CD4-positive, alpha-beta T cell treated with Interleukin-6 for 4 hours (primary cell): ENCODE measurements at regions not wholly inside any gene's neighbourhood (a gene's known extent, or its start where the extent isn't known, plus 50 kb on each side); places are given as distances from the start of the nearest gene placed in this dataset.
"Not testable (repeated sequence)": the region's sequence is repeated elsewhere in the genome, so short reads cannot be mapped to it uniquely, and the experiment has no call there.

ENCODE experiments used
- DNase-seq: peaks from one replicate; pipeline ENCODE4 v3.0.0-alpha.2; 2020; ENCODE audit warnings: mixed read lengths

- DNase-seq, result no peak
These were observed 300.6 kb upstream of the TMEM132C start for GRCh38 chr12:127966331-127966730.

DNA sequence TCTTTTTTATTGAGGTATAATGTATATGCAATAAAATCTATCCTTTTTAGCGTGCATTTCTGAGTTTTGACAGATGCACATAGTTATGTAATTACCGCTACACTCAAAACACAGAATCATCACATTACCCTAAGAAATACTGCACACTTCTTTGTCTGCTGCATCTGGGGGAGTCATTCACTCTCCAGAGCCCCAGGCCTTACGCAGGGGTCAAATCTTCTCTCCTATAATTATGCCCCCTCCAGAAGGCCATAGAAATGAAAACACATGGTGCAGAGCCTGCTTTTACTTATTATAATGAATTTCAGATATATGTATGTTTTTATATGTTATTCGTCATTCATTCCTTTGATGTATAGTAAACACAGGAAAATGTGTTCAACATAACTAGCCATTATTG is 296.5 kb upstream of the TMEM132C start:
- DNase-seq, result no peak

DNA sequence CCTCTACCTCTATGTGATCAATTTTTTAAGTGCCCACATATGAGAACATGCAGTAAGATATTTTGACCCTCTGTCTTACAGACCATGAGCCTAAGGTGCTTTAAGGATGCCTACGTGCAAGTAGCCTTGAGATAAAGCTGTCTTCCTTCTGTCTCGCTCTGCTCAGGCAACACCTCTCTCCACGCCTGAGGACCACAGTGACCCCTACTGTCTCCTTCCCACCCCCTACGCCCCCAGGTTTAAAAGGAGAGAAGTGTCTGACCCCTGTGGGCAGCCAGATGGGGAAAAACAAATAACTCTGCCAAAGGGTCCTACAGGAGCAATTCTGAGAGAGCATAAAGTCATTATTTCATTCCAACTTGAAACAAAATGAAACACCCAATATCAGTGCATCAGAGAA is 286.4 kb upstream of the TMEM132C start:
- no peak for DNase-seq

GRCh38 chr12:127981875-127982274 is 285.1 kb upstream of the TMEM132C start:
- DNase-seq, result no peak

GRCh38 chr12:127983213-127983791 is 283.7 kb upstream of the TMEM132C start:
- not testable (repeated sequence) for DNase-seq

DNA sequence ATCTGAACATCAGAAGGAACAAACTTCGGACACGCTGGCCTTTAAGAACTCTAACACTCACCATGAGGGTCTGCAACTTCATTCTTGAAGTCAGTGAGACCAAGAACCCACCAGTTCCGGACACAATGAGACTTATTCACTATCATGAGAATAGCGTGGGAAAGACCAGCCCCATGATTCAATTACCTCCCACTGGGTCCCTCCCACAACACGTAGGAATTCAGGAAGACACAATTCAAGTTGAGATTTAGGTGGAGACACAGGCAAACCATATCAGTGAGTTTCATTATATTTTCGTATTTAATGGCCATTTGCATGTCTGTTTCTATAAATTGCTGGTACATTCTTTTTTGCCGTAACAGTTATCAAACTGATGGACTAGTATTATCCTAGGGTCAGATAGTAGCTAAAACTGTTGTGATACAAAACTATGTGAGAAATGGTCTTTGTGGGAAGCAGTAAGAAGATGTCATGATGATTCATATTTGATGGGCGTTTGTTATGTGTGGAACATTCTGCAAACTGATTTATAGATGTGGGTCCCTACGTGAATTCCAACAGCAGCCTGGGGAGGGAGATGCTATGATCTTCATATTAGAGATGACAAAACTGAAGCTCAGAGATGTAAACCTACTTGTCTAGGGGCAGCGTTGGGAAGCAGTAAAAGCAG is 282.4 kb upstream of the TMEM132C start:
- no peak for DNase-seq

GRCh38 chr12:127987199-127987901 is 279.6 kb upstream of the TMEM132C start:
- no peak for DNase-seq

GRCh38 chr12:127991485-127991884 is 275.5 kb upstream of the TMEM132C start:
- DNase-seq, result no peak

DNA sequence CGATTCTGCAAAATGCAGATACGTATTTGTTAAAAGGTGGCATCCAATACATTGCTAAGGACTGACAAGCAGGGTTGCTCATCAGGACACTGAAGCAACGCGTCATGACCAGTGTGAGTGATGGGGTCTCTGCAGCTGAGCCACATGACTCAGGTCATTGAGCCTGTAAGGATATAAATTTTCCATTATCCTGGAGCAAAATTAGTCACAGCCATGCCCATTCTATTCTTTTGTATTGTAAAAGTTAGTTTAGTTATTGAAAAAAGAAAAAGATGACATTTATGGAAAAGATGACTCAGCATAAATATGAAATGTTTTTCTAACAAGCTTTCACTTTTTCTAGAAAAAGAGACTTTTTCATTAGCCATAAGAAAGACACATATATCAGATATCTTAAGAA is 268.0 kb upstream of the TMEM132C start:
- DNase-seq, result no peak

DNA sequence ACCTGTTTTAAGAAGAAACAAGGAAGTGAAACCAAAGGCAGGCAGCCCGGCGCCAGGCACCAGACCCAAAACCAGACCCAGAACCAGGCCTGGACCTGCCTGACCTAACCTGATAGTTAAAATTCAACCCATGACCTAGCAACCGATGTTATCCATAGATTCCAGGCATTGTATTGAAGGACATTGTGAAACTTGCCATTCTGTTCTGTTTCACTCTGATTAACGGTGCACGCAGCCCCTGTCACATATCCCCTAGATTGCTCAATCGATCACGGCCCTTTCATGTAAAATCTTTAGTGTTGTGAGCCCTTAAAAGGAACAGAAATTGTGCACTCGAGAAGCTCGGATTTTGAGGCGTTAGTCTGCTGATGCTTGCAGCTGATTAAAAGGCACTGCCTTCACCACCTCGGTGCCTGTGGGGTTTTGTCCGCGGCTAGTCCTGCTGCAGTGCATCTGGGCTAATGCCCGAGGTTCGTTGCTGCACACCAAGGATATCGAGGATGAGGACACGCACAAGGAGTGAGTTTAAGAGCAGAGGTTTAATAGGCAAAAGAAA is 262.5 kb upstream of the TMEM132C start:
- no peak for DNase-seq

DNA sequence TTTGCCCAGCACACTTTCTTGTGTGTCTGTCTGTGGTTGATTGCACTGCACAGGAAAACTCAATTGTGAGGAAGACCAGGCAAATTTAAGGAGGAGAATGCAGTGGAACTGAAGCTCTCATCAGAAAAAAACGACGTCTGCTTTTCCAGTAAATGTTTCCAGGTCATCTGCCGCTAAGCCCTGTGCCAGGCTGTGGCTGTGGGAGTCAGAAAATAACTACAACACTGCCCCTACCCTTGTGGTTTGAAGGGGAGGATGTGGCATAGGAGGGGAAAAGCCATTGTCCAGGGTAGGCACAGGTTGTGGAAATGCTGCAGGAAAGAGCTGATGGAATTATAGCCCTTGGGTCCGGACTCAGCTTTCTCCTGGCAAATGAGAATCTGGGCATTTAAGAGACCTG is 259.7 kb upstream of the TMEM132C start:
- DNase-seq, result no peak

GRCh38 chr12:128008341-128008740 is 258.6 kb upstream of the TMEM132C start:
- no peak for DNase-seq

- DNase-seq, result no peak
These were observed 257.9 kb upstream of the TMEM132C start for GRCh38 chr12:128009108-128009507.

GRCh38 chr12:128012110-128012509 is 254.9 kb upstream of the TMEM132C start:
- DNase-seq, result no peak

DNA sequence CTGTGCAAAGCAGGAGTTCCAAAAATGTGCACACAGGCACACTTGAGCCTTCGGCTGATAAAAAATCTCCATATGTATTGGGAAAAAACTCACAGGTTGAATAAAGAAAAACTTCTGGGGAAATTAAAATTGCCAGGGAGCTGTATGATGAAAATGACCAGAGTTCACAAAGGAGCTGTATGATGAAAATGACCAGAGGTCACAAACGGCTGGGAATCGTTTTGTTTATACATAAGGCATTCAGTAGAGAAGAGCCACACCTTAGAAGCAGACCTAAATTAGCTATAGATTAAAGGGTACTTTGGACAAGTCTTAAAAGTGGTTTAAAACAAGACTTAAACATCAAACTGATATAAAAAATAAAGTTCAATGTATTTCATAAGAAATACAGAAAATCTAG is 251.7 kb upstream of the TMEM132C start:
- DNase-seq, result no peak

DNA sequence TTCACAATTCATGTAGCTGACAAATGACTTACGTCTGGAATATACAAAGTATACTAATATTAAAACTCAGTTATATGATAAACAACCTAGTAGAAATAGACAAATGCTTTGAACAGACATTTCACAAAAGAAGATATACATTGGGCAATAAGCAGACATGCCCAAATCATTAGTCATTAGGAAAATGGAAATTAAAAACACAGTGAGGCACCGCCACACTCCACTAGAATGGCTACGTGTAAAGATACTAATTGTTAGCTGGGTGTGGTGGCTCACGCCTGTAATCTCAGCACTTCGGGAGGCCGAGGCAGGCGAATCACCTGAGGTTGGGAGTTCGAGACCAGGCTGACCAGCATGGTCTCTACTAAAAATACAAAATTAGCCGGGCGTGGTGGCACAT is 248.9 kb upstream of the TMEM132C start:
- no peak for DNase-seq

DNA sequence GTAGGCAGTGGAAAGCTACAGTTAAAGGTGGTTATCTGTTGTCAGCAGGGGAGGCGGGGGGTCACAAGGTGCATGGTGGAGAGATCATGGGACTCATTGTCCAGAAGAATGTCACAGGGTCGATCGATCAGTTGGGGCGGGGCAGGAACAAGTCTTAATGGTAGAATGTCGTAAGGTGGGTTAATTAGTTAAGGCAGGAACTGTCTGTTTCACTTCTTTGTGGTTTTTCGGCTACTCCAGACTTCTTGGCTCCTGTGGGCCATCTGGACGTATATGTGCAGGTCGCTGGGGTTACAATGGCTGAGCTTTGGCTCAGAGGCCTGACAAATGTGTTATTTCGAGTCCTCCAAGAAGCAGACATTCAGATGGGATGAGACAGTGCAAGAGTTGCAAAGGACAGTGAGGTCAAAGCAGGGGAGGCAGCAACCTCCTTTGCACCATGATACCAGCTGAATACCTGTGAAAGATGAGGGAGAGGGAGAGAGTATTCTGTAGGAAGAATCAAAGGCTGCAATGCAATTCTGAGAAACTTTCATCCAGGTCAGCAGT is 246.9 kb upstream of the TMEM132C start:
- DNase-seq, result no peak

DNA sequence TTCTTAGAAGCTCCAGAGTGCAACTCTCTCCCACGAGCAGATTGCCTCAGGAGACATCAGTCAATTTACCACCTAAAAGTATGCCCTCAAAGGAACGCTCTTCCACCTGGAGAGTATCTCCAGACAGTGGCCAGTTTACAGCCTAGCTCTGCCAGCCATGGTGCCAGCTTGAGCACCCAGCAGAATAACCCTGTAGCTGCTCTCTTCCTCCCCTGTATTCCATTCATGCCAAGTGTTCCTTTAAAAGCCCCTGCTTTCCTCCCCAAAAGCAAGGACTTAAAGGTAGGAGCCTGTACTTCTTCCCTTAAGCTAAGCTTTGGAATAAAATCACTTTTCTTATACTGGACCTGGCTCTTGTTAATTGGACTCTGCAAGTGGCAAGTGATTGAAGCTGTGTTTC is 245.4 kb upstream of the TMEM132C start:
- no peak for DNase-seq

GRCh38 chr12:128025589-128026245 is 241.3 kb upstream of the TMEM132C start:
- no peak for DNase-seq

DNA sequence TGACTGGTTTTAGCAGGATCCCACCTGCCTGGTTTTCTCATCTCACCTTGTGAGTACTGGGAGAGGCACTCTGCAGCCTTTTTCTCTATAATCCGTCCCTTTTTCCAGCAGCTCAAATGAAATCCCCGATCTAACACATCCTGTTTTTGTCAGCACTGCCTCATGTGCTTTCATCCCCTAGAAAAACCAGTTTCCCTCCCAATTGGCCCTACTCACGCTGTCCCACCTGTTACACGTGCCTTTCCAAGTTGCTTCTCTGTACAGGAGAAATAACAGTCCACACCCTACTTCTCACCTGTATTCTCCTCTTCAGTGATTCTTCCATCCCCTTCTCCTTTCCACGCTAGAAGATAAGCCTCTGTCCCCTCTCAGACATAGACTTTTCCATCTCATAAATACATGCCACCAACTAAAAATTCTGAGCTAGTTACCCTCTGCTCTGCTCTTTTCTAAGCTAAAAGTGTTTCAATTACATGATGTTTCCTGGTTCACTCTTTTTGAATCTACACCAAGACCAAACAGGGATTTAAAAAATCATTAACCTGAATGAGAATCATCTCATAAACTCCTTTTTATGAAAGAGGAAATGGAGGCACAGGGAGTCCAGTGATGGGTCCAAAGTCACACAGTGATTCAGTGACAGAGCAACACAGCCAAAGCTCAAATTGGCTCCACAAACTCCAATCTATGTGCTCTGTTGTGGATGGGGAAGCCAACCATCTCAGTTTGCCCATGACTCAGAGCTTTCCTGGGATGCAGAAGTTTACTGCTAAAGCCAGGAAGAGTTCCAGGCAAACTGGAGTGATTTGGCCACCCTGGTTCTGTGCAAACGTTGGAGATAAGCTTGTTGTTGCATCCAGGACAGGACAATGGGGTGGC is 240.0 kb upstream of the TMEM132C start:
- no peak for DNase-seq

GRCh38 chr12:128033473-128033872 is 233.5 kb upstream of the TMEM132C start:
- DNase-seq, result no peak

GRCh38 chr12:128040971-128041370 is 226.0 kb upstream of the TMEM132C start:
- no peak for DNase-seq
